WERI-Rb-1 (cell line): ENCODE measurements at regions not wholly inside any gene's neighbourhood (a gene's known extent, or its start where the extent isn't known, plus 50 kb on each side); places are given as distances from the start of the nearest gene placed in this dataset.

Experiments
- DNase-seq: peaks from one replicate; pipeline ENCODE4 v3.0.0-alpha.2; 2020
- H3K27ac ChIP-seq: fragments of 250-450 bp; sonication (Bioruptor Pico); 2 replicates; pipeline ENCODE4 v1.5.1; 2020; ENCODE audit warnings: mild to moderate bottlenecking, moderate library complexity
- H3K27me3 ChIP-seq: fragments of 250-450 bp; sonication (Bioruptor Pico); 2 replicates; pipeline ENCODE4 v1.5.1; 2021; ENCODE audit warnings: mild to moderate bottlenecking, low read depth, moderate library complexity; ENCODE audit not compliant: insufficient read depth, severe bottlenecking
- H3K36me3 ChIP-seq: fragments of 250-450 bp; sonication (Bioruptor Pico); 2 replicates; pipeline ENCODE4 v1.5.1; 2020; ENCODE audit warnings: mild to moderate bottlenecking, moderate library complexity
- H3K4me3 ChIP-seq: 2 replicates; pipeline ENCODE4 v1.5.1; 2011; ENCODE audit warnings: low read depth, mild to moderate bottlenecking, control low read depth, low read length
- H3K9me3 ChIP-seq: fragments of 250-450 bp; sonication (Bioruptor Pico); 2 replicates; pipeline ENCODE4 v1.5.1; 2021; ENCODE audit warnings: mild to moderate bottlenecking, moderate library complexity; ENCODE audit not compliant: severe bottlenecking
- CTCF ChIP-seq: IDR thresholded peaks from 2 replicates; pipeline ENCODE4 v1.5.1; 2011; ENCODE audit warnings: low read depth, mild to moderate bottlenecking, control low read depth, inconsistent platforms, low read length

GRCh38 chr4:66840178-66840577 is 705.1 kb downstream of the CENPC start:
- DNase-seq = no peak
- Histone ChIP-seq H3K9me3 (peaks cover 2% of the 10 kb centered on the region), H3K36me3 (no peaks in the 10 kb centered on the region), H3K27ac (no peak overlapping the region), H3K4me3 (no peak overlapping the region), H3K27me3 (no peaks in the 10 kb centered on the region)
- TF ChIP-seq CTCF = no peak

GRCh38 chr4:66837279-66837922 is 707.9 kb downstream of the CENPC start:
- Histone ChIP-seq H3K27ac (no peak overlapping the region), H3K27me3 (no peaks in the 10 kb centered on the region), H3K36me3 (no peaks in the 10 kb centered on the region), H3K9me3 (peaks cover 2% of the 10 kb centered on the region), H3K4me3 (no peak overlapping the region)
- TF ChIP-seq CTCF = no peak
- no peak for DNase-seq

GRCh38 chr4:66829310-66829709 is 716.0 kb downstream of the CENPC start:
- no peaks in the 10 kb centered on the region for H3K9me3 ChIP-seq
- no peaks in the 10 kb centered on the region for H3K27me3 ChIP-seq
- TF ChIP-seq CTCF = no peak
- no peak for DNase-seq
- H3K36me3 ChIP-seq = no peaks in the 10 kb centered on the region
- H3K27ac ChIP-seq = no peak overlapping the region
- H3K4me3 ChIP-seq = no peak overlapping the region

GRCh38 chr4:66820681-66821080 is 724.6 kb downstream of the CENPC start:
- no peaks in the 10 kb centered on the region for H3K27me3 ChIP-seq
- H3K36me3 ChIP-seq = no peaks in the 10 kb centered on the region
- H3K4me3 ChIP-seq = no peak overlapping the region
- DNase-seq = no peak
- H3K27ac ChIP-seq = no peak overlapping the region
- TF ChIP-seq CTCF = no peak
- no peaks in the 10 kb centered on the region for H3K9me3 ChIP-seq

- no peak for DNase-seq
- Histone ChIP-seq H3K36me3 (no peaks in the 10 kb centered on the region), H3K27ac (no peak overlapping the region), H3K4me3 (no peak overlapping the region), H3K27me3 (no peaks in the 10 kb centered on the region), H3K9me3 (no peaks in the 10 kb centered on the region)
- TF ChIP-seq CTCF = no peak
These were observed 731.0 kb downstream of the CENPC start for GRCh38 chr4:66814277-66814676.

- no peaks in the 10 kb centered on the region for H3K9me3 ChIP-seq
- H3K36me3 ChIP-seq = no peaks in the 10 kb centered on the region
- TF ChIP-seq CTCF = no peak
- DNase-seq = no peak
- no peak overlapping the region for H3K4me3 ChIP-seq
- no peak overlapping the region for H3K27ac ChIP-seq
- no peaks in the 10 kb centered on the region for H3K27me3 ChIP-seq
These were observed 739.7 kb downstream of the CENPC start for GRCh38 chr4:66805582-66805981.
